CMK (cell line): ENCODE measurements at regions not wholly inside any gene's neighbourhood (a gene's known extent, or its start where the extent isn't known, plus 50 kb on each side); places are given as distances from the start of the nearest gene placed in this dataset.
"Not testable (repeated sequence)": the region's sequence is repeated elsewhere in the genome, so short reads cannot be mapped to it uniquely, and the experiment has no call there.

Experiments used
- DNase-seq: peaks from one replicate; pipeline ENCODE4 v3.0.0-alpha.2; 2010; ENCODE audit warnings: low read depth

GRCh38 chr6:82118150-82118562, 129.4 kb downstream of the IBTK start:
- no peak for DNase-seq

DNA sequence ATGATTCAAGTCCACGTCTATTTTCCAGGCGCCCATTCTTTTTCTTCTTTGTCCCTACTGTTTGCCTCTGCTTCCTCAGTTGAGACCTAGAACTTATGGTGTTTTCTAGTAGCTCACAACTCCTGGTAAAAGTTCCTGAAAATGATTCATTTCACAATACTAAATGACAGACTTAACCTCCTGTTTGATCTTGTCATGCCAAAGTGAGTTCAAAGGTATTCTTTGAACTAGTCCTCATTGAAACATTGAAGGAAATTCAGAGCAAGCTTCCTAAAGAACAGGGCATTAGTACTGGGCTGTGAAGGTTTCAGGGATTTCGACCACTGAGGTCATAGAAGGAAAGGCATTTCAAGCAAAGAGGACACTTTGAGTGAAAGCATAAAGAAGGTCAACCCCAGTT, 132.8 kb downstream of the IBTK start:
- no peak for DNase-seq

GRCh38 chr6:82113231-82113630, 134.3 kb downstream of the IBTK start:
- no peak for DNase-seq

GRCh38 chr6:82111818-82112217, 135.7 kb downstream of the IBTK start:
- DNase-seq, result no peak

DNA sequence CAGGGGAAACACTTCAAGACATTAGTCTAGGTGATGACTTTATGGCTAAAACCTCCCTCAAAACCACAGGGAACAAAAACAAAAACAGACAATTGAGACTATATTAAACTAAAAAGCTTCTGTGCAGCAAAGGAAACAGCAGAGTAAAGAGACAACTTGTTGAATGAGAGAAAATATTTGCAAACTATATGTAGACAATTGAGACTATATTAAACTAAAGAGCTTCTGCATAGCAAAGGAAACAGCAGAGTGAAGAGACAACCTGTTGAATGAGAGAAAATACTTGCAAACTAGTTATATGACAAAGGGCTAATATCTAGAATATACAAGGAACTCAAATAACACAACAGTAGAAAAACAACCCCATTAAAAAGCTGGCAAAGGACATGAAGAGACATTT, 136.4 kb downstream of the IBTK start:
- no peak for DNase-seq

- not testable (repeated sequence) for DNase-seq
These were observed 144.4 kb downstream of the IBTK start for GRCh38 chr6:82103171-82103570.

- DNase-seq, result not testable (repeated sequence)
These were observed 146.0 kb downstream of the IBTK start for GRCh38 chr6:82101374-82102114.

DNA sequence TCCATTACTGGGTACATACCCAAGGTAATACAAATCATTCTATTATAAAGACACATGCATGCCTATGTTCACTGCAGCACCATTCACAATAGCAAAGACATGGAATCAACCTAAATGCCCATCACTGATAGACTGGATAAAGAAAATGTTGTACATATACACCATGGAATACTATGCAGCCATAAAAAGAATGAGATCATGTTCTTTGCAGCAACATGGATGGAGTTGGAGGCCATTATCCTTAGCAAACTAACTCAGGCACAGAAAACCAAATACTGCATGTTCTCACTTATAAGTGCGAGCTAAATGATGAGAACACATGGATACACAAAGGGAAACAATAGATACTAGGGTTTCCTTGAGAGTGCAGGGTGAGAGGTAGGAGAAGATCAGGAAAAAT, 146.8 kb downstream of the IBTK start:
- DNase-seq, result not testable (repeated sequence)

DNA sequence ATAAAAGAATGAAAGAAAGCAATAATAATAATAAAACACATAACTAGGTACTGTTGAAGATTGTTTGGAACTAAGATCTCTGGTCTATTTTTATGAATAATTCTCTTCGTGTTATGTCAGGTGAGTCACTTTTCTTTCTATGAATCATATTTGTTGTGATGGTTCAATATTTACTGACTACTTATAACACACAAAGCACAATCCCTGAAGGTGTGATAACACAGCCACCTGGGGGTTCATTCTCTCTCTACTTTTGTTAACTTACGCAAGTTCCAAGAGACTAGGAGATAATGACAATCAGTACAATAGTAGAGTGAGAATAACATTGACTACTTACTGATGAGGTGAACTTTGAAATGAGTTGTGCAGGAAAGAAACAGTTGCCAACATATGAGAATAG, 149.9 kb downstream of the IBTK start:
- DNase-seq, result no peak

DNA sequence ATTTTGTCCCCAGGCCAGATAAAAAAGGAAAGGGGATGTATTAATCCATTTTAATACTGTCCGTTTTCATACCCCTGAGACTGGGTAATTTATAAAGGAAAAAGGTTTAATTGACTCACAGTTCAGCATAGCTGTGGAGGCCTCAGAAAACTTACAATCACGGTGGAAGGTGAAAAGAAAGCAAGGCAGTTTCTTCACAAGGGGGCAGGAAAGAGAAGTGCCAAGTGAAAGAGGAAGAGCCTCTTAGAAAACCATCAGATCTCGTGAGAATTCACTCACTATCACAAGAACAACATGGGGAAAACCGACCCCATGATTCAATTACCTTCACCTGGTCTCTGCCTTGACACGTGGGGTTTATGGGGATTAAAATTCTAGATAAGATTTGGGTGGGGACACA, 152.5 kb downstream of the IBTK start:
- DNase-seq, result no peak

GRCh38 chr6:82094166-82094806, 153.3 kb downstream of the IBTK start:
- no peak for DNase-seq

DNA sequence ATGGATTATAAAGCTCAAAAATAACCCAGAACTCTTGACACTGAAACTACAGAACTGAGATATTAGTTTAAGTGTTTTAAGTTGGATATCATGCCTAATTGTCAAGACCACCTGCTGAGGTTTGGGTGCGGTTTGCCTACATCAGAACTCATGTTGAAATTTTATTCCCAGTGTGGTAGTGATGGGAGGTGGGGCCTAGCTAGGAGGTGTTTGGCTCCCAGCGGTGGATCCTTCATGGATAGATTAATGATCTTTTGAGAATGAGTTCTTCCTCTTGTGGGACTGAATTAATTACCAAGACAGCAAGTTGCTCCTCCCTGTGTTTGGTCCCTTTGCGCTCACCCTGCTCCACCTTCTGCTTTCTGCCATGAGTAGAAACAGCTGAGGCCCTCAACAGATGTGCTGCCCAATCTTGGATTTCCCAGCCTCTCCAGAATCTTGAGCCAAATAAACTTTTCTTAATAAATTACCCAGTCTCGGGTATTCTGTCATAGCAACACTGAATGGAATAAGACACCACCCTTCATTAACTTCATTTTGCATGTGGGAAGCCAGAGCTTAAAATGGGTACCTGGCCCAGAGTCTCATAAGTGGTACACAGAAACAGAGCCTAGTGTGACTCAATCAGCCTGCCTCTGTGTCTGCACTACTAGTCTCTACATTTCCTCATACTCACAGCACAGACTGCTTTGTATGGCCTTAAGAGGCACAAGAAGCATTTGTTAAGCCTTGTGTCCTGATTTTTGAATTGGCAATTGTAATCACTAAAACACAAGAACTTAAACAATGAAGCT, 158.4 kb downstream of the IBTK start:
- no peak for DNase-seq

DNA sequence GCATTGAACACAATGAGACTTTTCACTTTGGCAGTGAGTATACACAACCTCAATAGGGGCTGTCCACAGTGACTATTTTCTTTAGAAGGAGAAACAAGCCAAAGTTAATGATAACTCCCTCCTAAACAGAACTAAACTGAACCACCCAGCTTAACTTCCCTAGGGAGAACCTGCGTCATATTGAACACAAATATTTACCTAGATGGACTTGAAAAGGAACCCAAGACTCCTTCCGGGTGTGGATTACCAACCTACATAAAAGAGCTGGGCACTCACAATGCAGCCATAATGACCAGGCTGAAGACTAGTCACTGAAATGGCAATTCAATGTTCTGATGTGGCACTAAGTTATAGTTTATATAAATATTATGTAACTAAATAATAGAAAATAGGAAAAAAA, 160.6 kb downstream of the IBTK start:
- DNase-seq, result no peak

GRCh38 chr6:82085701-82086100, 161.8 kb downstream of the IBTK start:
- no peak for DNase-seq

GRCh38 chr6:82084324-82084920, 163.1 kb downstream of the IBTK start:
- DNase-seq, result no peak

- no peak for DNase-seq
These were observed 163.9 kb downstream of the IBTK start for GRCh38 chr6:82083646-82084045.

DNA sequence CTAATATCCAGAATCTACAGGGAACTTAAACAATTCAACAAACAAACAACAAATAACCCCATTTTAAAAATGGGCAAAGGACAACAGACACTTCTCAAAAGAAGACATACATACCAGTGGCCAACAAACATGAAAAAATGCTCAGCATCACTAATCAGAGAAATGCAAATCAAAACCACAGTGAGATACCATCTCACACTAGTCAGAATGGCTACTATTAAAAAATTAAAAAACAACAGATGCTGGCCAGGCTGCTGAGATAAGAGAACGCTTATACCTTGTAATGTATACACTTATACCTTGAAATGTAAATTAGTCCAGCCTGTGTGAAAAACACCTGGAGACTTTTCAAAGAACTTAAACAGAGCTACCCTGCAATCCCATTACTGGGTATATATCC, 166.8 kb downstream of the IBTK start:
- no peak for DNase-seq

DNA sequence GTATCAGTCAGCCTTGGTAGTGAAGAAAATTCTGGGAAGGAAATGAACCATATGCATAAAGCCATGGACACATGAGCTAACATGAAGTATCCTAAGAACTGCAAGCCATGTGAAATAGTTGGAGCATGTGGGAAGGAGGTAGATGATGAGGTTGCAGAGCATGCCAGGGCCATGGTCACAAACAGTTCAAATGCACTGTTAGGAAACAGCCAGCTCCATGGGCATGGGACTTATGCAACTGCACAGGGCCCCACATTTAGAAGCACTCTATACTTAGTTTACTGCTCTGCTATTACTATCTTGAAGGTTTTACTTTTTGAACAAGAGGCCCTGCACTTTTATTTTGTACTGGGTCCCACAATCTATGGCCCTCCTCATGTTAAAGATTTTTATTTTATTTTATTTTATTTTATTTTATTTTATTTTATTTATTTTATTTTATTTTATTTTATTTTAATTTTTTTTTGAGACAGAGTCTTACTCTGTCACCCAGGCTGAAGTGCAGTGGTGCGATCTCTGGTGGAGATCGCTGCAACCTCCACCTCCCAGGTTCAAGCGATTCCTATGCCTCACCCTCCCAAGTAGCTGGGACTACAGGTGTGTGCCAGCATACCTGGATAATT, 169.1 kb downstream of the IBTK start:
- DNase-seq, result no peak

DNA sequence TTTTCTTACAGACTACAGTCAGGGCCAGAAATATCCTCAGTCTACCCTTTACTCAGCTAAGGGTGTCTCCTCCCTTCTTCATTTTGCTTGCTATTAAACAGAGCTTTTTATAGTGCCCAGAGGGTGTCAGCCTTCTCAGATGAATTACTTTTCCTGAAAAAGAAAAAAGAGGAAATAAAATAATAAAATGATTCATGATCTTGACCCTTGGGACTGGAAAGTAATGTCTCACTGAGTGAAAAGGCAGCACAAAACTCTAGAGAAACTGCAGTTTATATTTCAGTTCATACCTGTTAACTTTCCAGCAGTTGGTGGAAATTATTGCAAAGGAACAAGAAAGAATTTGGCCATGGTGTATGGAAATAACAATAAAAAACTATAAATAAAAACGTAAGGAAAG, 170.6 kb downstream of the IBTK start:
- no peak for DNase-seq

DNA sequence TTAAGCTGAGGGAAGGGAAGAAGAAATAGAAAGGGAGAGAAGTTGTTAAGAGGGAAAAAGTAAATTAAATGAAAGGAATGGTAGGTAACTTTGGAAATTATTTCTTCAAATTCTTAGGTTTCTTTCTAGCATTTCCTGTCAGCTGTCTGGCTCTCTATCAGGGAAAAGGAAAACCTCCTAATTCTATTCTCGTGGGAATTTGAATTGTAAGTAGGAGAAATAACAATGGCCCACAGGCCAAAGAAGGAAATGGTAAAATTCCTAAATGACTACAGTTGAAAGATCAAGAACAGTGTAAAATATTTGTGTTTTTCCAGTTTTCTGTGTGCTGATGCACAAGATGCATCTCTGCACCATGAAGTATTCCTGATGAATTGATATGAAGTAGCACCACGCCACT, 173.0 kb downstream of the IBTK start:
- DNase-seq, result no peak

DNA sequence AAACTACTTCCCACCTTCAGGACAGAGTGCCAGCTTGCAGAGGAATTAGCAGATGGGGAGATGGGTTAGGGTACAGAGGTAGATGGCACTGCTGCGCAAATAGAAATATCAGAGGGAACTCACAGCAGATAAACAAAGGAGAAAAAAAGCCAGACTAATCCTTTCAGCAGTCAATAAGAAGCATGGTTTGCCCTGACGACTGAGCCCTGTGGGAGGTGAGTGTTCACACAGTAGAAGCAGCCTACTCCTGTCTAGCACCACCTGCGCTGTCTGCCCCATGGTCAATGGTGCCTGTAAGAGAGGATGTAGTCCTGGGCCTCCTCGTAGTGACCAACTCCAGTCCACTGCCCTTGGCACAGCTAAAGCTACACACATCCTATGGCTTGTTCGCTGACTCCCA, 174.1 kb downstream of the IBTK start:
- DNase-seq, result no peak

DNA sequence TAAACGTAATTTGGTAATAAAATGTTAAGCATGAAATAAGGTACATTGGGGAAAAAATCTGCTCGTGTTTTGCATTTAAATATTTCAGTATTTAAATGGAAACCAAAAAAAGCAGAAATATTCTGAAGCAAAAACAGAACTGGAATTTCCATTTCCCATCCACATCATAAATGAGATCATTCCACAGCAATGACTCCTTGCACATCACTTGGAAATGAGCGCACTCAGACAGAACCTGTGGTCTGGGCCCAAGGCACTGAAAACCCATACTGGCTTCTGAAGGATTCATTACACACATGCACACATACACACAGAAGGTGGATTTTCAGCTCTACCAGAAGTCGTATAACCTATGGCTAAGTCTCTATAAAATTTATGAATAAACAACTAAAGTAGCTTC, 174.8 kb downstream of the IBTK start:
- DNase-seq, result no peak
